ENCODE measurements at regions not wholly inside any gene's neighbourhood (a gene's known extent, or its start where the extent isn't known, plus 50 kb on each side); places are given as distances from the start of the nearest gene placed in this dataset.

DNA sequence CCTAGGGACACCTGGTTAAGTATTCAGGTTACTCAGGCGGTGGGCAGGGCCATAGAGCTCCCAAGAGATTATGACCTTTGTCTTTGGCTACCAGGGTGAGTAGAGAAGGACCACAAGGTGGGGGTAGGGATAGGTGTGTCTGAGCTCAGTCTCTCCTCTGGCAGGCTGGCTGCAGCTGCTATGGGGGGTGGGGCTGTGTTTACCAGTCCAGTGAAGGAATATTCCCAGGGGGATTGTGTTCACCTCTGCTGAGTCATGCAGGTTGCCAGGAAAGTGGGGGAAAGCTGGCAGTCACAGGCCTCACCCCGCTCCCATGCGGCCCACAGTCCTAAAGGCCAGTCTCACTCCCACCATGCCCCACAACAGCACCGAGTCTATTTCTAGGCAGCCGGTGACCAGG lies 53.6 kb upstream of the POU5F2 start:
- Histone ChIP-seq H3K9me3 (no peaks in the 10 kb centered on the region), H3K4me3 (replicated peaks in 1 of 3) (no peak overlapping the region), H3K27ac (no peak overlapping the region), H3K36me3 (no peaks in the 10 kb centered on the region), H3K4me1 (peaks cover 13 to 16% of the 10 kb centered on the region in 2 donors), H3K27me3 (no peaks in the 10 kb centered on the region)
- no peak for DNase-seq
- WGBS, 2 donors = 98 to 100% methylated on average over 1 to 5 of the region's 5 CpGs
- no peak for TF ChIP-seq CTCF (IDR thresholded peaks at IDR 0.05)
- no peak for TF ChIP-seq POLR2A (IDR thresholded peaks at IDR 0.05)
- intact Hi-C loops (cut with DNase I) = no loop called here

- no peak for TF ChIP-seq POLR2A (IDR thresholded peaks at IDR 0.05)
- TF ChIP-seq CTCF (IDR thresholded peaks at IDR 0.05) = no peak
- Histone ChIP-seq H3K4me1 (peaks cover 17 to 24% of the 10 kb centered on the region in 2 donors), H3K36me3 (no peaks in the 10 kb centered on the region), H3K27ac (no peak overlapping the region), H3K4me3 (replicated peaks in 1 of 3) (no peak overlapping the region), H3K9me3 (no peaks in the 10 kb centered on the region), H3K27me3 (no peaks in the 10 kb centered on the region)
- WGBS, 2 donors = 94 to 95% methylated on average over 5 of the region's 5 CpGs
- no peak for DNase-seq
- intact Hi-C loops (cut with DNase I) = no loop called here
Observed at GRCh38 chr5:93793159-93793781, 51.9 kb upstream of the POU5F2 start.

- Histone ChIP-seq H3K36me3 (no peaks in the 10 kb centered on the region), H3K27me3 (no peaks in the 10 kb centered on the region), H3K4me3 (replicated peaks in 1 of 3) (no peak overlapping the region), H3K27ac (no peak overlapping the region), H3K4me1 (peaks cover 17 to 24% of the 10 kb centered on the region in 2 donors), H3K9me3 (no peaks in the 10 kb centered on the region)
- peak; percentile 31 to 34 for DNase-seq
- 37 to 47% methylated on average over 3 of the region's 3 CpGs for WGBS, 2 donors
- intact Hi-C loops (cut with DNase I) = no loop called here
- TF ChIP-seq POLR2A (IDR thresholded peaks at IDR 0.05) (no peak), CTCF (IDR thresholded peaks at IDR 0.05) (no peak)
Observed at GRCh38 chr5:93791518-93791972, 50.1 kb upstream of the POU5F2 start.
